ENCODE measurements at regions not wholly inside any gene's neighbourhood (a gene's known extent, or its start where the extent isn't known, plus 50 kb on each side); places are given as distances from the start of the nearest gene placed in this dataset.

- TF ChIP-seq RARB (CRISPR knock-in tag; IDR thresholded peaks at IDR 0.05) (no peak), ZNF565 (CRISPR knock-in tag; conservative IDR thresholded peaks at IDR 0.05; ENCODE audit: low read depth) (no peak), CSDC2 (CRISPR knock-in tag; IDR thresholded peaks at IDR 0.05) (no peak), OSR1 (CRISPR knock-in tag; IDR thresholded peaks at IDR 0.05) (no peak), ARNTL (CRISPR knock-in tag; IDR thresholded peaks at IDR 0.05; ENCODE audit: borderline replicate concordance, low read depth) (no peak), CREB5 (CRISPR knock-in tag; IDR thresholded peaks at IDR 0.05; ENCODE audit: low read depth) (no peak), ZFP3 (CRISPR knock-in tag; IDR thresholded peaks at IDR 0.05) (no peak), PPARA (CRISPR knock-in tag; IDR thresholded peaks at IDR 0.05; ENCODE audit: borderline replicate concordance) (no peak), TSHZ2 (CRISPR knock-in tag; IDR thresholded peaks at IDR 0.05) (no peak)
These were observed 100.6 kb upstream of the PDE1C start for GRCh38 chr7:32170838-32171237.
